GM19043 (cell line): ENCODE measurements at regions not wholly inside any gene's neighbourhood (a gene's known extent, or its start where the extent isn't known, plus 50 kb on each side); places are given as distances from the start of the nearest gene placed in this dataset.
"Not testable (repeated sequence)": the region's sequence is repeated elsewhere in the genome, so short reads cannot be mapped to it uniquely, and the experiment has no call there.

Experiments
- ATAC-seq: cut with Tn5 transposase; IDR thresholded peaks from one replicate; pipeline ENCODE4 v1.9.1; 2021; ENCODE audit warnings: low read depth; ENCODE audit not compliant: unreplicated experiment

DNA sequence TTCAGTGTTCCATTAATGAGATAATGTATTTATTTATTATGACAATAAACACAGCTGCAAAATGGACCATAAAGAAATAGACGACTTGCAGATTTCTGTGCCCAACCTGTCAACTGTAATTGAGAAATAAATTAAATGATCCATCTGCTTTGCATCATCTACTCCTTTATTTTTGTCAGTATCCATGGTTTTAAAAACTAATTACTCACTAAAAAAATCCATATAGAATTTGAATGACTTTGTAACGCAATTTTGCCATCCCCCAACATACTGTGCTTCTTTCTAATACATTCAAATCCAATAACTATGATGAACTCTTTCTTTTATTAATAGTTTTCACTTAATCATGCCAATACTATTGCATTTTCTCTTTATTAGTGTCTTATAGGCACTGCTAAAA lies 388.5 kb upstream of the SORCS1 start:
- ATAC-seq: no peak

DNA sequence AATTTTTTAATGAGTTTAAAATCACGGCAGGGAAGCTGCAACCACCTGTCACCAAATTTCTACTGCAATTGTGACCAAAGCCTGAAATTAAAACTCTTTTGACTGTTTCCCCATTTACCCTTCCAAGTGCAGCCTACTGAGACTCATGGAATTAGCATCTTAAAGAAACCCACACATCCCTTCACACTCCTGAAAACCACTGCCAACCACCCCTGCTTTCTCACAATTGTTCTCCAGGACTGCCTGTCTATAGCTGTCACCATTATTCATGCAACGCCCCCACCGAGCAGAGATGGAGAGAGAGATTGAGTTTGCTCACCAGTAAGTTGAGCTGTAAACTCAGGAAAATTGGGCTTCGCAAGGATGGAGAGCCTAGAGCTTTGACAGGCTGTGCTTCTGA lies 383.8 kb upstream of the SORCS1 start:
- no peak for ATAC-seq

DNA sequence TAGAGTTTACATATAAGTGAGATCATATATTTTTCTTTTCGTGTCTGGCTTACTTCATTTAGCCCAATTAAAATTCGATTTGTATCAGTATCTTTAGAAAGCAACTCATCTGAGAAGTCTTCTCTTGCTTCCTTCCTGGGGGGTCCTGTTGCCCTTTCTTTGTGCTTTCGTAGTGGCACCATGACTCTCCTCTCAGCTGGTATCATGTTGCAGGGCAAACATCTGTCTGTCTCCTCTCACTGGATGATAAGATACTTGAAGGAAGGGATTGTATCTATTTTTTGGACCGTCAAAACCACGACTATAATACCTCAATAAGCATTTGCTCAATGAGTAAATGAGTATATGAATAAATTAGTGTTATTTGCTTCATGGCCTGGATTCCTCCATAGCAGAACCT lies 382.5 kb upstream of the SORCS1 start:
- no peak for ATAC-seq

DNA sequence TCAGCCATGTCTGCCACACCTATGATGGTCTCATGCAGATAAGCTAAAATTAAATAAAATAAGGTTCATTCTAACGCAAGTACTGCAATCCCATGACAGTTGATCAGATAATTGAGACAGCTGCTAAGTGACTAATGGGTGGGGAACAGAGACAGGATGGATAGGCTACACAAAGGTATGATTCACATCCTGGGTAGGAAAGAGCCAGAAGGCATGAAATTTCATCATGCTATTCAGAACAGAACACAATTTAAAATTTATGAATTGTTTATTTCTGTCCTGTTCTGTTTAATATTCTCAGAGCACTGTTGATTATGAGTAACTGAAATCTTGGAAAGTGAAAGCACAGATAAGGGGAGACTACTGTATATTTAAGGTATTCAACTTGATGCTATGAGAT lies 381.8 kb upstream of the SORCS1 start:
- no peak for ATAC-seq

DNA sequence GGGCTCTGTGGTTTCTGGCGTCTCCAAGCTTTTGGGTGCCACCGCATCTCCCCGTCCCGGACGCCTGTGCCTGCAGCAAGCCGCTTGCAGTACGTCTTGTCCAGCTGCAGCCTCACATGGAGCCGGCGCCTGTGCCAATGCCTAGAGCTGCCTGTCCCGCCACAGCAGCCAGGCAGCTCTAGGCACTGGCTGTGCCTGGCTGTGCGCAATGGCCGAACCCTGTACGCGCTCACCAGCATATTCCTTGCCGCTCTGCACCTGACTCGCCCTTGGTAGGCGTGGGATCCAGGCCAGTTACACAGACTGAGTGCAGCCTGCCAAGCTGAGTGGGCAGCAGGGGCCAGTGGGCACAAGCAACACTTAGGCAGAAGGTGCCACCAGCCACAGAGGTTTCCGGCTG lies 381.2 kb upstream of the SORCS1 start:
- no peak for ATAC-seq

DNA sequence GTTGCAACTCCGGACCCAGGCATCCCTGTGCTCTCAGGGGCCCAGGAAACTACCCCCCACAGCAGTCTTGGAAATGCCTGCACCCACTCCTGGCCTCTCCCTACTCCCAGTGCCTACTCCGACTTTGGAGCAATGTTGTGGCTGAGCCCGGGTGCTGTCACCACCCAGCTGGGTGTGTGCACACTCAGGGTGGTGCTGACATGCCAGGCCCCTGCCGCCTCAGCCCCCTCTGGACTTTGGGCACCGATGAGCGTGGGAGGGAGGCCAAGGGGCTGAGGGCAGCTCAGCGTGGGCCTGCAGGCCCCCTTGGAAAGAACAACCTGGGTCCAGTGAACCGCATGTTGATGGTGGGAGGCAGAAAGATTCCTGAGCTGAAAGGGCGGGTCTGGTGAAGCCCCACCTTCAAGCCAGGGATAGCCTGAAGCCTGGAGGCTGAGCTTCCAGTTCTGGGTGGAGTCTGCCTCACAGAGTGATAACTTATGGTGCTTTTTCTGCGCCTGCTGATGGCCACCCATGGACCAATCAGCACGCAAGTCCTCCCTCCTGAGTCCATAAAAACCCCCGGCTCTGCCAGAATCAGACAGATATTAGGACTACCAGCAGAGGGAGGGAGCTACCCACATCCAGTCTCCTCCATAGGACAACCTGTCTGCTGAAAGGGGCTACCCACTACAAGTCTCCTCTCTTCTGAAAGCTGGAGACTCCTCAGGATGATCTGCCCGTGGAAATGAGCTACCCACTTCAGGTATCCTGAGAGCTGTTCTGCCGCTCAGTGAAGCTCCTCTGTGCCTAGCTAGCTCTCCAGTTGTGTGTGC lies 380.4 kb upstream of the SORCS1 start:
- no peak for ATAC-seq

DNA sequence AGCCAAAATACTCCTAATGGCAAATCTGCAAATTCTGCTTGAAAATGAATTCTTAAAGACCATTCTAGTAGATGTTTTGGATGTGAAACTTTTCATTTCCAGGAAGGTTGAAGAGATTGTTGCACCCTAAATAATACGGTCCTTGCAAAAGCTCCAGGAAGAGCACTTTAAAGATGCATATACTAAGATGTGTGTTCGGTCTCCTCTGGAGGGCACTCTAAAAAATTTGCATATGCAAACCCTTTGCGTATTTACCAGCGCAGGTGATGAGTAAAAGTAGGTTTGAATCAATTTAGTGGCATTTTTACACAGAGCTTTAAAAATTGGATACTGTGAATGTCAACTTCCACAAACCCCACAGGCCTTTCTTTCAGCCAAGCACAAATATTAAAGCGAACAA lies 378.1 kb upstream of the SORCS1 start:
- ATAC-seq: no peak

DNA sequence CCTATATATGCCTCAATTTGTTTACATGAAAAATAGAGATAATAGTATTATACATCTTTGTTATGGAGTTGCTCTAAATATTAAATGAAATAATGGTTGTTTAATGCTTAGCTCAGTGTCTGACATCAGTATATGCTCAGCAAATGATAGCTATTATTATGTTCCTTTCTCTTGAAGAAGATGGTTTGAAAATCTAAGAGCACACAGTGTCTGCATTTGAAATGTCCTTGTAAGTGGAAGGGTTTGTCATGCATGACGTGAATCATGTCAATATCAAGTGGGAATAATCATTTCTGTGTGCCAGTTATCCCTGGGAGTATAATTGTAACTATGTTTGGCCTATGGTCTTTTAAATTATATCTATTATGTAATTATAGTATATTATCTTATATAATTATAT lies 377.5 kb upstream of the SORCS1 start:
- no peak for ATAC-seq

DNA sequence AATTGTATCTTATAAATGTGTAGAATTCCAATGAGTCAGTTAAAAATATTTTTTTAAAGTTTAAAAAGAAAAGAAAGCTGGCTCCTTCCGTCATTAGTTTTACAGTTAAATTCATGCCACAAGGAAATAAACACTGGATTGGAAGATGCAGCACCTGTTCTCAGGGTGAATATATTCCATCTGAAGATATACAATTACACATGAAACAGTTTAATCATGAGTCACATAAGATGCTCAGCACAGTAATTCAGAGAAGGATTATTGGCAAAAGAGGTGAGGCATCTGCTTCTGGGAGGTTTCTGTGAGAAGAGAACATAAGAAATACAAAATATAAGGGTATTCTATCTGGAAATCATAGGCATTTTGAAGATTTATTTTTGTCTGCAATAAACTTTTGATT lies 376.5 kb upstream of the SORCS1 start:
- ATAC-seq: no peak

DNA sequence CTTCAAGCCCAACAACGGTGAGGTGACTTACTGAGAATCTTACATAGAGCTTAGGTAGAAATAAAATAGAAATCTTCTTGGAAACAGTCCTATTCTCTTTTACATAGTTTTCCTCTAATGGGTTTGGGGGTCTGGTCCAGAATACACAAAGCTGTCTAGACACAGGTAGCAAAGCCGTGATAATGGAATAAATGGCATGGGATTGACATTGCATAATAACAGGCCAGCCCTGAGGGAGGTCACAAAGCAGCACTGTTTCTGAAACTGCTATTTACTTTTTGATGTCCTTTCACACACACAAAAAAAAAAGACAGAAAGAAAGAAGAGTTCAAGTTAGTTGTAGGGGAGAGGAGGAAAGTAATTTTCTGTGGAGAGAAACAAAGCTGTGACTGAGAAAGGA lies 364.8 kb upstream of the SORCS1 start:
- no peak for ATAC-seq

DNA sequence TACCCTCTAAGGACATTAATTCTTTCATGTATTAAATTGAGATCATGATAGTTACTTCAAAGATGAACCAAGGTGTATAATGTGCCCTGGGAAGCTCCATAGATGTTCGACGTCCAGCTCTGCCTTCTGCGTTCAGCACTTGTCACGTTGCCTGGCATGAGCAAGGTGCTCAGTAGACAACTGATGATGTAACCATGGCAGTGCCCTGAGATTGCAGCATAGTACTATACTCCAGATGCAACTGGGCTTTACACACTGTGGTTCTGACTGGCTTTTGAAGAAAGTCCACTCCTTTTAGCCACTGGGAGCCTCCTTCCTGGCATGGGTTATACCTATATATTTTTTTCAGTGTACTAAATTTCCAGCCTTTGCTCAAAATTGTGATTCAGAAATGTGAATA lies 355.8 kb upstream of the SORCS1 start:
- ATAC-seq: no peak

DNA sequence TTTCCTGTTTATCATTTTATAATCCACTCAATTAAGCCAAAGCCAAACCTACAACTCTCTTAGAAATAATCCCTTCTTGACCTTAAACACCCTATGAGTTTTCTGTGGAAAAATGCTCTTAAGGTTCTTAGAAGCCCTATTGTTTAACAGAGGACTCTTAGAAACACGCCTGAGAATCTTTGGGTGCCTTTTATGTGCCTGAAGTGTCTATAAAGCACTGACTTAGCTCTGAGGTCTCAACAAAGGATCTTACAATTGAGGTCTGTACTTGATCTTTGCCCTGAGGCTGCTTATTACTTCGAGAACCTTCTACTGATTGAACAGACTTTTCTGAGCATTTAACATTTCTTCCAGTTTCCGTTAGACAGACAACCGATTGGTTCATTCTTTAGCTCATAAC lies 353.3 kb upstream of the SORCS1 start:
- no peak for ATAC-seq

DNA sequence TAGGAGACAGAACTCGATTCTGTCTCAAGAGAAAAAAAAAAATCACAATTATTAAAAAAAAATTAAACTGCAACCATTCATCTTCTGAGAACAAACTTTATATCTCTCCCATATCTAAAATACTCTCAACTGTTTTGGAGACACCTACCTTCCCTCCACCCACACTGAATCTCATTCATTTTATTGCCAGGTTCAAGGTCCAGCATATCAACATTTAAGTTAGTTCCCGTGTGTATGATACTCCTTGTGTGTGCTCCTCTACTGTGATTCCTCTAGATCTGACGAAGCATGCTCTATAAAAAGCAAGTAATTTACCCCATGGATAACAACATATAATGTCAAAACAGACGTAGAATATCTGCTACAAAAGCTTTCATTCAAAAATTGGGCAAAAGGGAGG lies 351.8 kb upstream of the SORCS1 start:
- ATAC-seq: no peak

DNA sequence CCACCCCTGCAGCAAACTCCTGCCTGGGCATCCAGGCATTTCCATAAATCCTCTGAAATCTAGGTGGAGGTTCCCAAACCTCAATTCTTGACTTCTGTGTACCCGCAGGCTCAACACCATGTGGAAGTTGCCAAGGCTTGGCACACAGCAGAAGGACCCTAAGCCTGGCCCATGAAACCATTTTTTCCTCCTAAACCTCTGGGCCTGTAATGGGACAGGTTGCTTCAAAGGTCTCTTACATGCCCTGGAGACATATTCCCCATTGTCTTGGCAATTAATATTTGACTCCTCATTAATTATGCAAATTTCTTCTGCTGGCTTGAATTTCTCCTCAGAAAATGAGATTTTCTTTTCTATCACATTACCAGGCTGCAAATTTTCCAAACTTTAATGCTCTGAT lies 339.5 kb upstream of the SORCS1 start:
- not testable (repeated sequence) for ATAC-seq

DNA sequence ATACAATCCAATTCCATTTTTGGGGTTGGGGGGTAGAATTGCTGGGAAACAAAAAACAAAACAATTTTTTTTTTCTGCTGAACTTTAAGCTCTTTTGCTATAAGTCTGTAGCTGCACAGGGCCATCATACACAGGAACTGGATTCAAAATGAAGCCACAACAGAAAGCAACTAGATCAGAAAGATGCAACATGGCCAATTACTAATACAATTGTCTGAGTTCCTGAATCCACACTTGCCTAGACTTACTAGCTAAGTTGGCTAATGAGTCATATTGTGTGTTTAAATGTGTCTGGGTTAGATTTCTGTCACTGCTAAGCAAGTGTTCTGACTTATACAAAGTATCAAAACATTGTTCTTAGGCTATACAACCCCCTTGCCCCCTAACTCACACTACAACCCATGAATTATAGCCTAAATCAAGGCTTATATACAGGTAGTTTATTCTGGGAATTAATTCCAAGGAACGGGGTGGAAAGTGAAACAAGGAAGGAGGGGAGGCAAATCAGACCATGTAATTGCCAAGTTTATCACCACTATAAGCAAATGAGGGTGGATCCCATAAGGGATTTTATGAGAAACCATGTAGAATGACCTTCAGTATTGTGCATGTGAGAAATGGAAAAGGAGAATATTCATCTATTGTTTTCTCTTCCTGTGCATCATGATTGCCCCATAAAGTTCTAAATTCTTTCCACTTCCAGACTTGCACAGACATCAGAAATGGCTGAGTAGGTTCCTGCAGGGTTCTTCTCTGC lies 337.9 kb upstream of the SORCS1 start:
- no peak for ATAC-seq

DNA sequence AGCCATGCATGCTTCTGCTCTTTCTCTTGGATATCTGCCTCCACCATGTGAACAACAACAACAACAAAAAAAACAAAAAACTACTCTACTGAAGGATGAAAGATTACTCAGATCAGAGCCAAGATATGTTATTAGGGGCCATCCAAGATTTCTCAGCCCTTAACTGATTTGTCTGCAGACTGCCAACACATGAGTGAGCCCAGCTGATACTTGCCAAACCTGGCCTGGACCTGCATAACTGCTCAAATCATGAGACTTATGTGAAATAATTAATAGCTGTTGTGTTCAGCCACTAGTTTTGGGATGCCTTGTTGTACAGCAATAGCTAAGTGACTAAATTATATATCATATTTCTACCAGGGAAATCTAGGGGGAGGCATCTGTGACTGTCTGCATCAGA lies 334.5 kb upstream of the SORCS1 start:
- no peak for ATAC-seq

DNA sequence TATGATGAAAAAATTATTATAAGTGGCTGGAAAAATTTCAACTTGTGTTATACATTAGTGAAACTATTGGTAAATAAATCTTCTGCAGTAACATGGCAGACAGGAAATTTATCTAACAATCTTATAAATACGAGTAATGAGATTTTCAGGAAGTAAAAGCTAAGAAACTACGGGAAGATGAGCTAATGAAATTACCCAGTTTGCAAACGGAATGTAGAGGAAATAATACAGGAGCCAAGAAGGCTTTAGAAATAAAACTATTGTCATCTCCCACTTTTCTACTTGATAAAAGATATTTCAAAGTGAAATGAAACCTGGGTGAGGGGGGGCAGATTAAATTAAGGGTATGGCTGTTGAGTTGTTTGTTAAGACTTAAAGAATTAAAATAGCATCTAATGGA lies 332.5 kb upstream of the SORCS1 start:
- ATAC-seq: no peak

DNA sequence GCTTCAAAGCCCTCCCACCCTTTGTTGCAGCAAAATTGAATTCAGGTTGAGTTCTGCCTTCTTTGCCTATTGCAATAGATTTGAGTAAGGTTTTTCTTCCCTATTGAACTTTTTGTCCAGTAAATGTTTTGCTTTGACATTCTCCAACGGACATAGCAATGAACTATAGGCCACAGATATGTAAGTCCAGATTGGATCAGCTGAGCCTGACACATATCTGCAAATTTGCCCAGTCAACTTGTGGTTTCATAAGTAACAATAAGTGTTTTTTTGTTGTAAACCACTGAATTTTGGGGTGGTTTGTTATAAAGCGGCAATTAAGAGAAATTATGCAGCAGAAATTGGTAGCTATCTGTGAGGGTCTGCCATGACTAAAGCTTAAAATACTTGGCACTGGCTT lies 332.1 kb upstream of the SORCS1 start:
- no peak for ATAC-seq

DNA sequence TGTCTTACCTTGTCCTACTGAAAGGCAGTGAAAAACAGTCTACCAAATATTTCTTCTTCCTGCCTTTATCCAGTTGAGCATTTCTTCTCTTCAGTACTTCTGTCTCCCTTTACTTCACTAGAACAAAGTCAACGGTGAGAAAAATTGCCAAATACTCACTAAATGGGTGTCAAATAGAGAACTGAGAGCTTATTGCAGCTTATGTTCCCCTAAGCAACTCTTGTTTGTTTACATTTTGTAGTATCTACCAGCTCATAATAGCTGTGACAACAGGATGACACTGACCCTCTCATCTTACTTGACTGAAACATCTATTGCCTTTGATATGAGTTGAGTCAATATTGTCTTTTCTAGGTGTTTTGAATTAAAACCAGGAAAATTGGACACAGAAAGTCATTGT lies 327.9 kb upstream of the SORCS1 start:
- ATAC-seq: no peak

DNA sequence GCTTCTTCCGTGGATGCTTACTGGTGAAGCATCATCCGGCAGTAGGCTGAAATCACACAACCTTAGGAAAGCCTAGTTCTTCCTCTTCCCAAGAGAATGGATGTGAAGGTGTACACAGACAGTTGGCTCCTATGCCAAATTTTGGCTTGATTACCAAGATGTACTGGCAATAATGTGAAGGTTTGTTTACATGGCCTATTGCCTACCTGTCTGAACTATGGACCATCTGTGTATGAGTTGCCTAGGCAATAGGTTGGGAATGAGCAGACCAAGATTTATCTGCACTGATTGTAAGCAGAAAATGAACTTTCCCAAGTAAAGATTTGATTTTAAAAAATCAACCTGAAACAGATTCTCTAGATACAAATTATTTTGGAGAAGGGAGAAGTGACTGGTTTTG lies 325.9 kb upstream of the SORCS1 start:
- no peak for ATAC-seq

DNA sequence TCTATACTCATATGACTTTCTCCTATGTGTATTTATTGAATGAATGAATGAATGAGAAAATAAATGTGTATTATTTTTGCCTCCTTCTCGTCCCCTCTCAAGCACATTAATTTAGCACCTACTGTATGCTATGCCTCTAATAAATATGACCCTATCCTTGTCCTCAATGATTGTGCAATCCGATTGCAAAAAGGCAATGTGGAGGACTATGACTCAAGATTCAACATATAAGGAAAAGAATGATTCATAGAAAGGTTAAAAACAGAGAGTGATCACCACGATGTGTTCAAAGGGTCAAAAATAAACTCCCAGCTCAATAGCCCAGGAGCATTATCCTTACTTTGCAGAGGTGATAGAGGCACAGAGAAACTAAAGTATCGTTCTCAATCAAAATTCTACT lies 322.8 kb upstream of the SORCS1 start:
- no peak for ATAC-seq

DNA sequence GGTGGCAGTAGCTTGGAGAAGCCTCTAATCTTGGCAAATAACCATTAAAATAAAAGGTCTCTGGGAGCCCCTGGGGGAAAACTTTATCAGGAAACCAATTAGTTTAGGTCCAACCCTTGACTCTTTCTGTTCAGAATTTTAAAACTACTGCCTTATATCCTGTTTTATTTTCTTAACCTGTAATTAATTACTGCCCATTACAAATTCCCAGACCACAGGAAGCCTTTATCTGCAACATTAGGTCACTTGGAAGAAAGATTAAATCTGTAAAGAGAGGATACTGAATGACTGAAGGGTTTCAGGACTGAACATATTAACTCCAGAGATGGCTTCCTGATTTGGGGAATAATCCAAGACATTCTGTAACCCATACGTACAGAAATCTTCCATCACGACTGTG lies 320.5 kb upstream of the SORCS1 start:
- ATAC-seq: no peak
